Fibroblast of lung (primary cell): ENCODE measurements at regions not wholly inside any gene's neighbourhood (a gene's known extent, or its start where the extent isn't known, plus 50 kb on each side); places are given as distances from the start of the nearest gene placed in this dataset.

ENCODE experiments used
- CTCF ChIP-seq, 2 donors: IDR thresholded peaks in 1 of 2; conservative IDR thresholded peaks in 1 of 2; 1 replicate in 1 of 2; 2 replicates in 1 of 2; pipeline ENCODE4 v1.5.1; 2011 to 2012; ENCODE audit warnings: low read length in 2 of 2, control low read depth in 1 of 2, inconsistent platforms in 1 of 2, low read depth in 1 of 2, mild to moderate bottlenecking in 1 of 2
- EZH2 ChIP-seq: IDR thresholded peaks from 2 replicates; pipeline ENCODE4 v1.5.1; 2012; ENCODE audit warnings: low read length, control low read depth, mild to moderate bottlenecking; ENCODE audit errors: missing control alignments

- TF ChIP-seq CTCF (conservative IDR thresholded peaks at IDR 0.05 in 1 of 2, IDR thresholded peaks at IDR 0.05 in 1 of 2; ENCODE audit: low read depth in 1 of 2, low read length in 2 of 2), result no peak
- no peak for TF ChIP-seq EZH2
Measured at GRCh38 chr7:41046221-41046761, 656.6 kb downstream of the INHBA start.
